ENCODE measurements at regions not wholly inside any gene's neighbourhood (a gene's known extent, or its start where the extent isn't known, plus 50 kb on each side); places are given as distances from the start of the nearest gene placed in this dataset.

- TF ChIP-seq POLR2AphosphoS5 (IDR thresholded peaks at IDR 0.05; ENCODE audit: low read depth, low read length) (no peak), CTCF (IDR thresholded peaks at IDR 0.05) (no peak), SIN3A (IDR thresholded peaks at IDR 0.05; ENCODE audit: borderline replicate concordance, insufficient read depth, low read depth, low read length) (no peak), REST (IDR thresholded peaks at IDR 0.05; ENCODE audit: insufficient read depth in 1 of 2, low read depth in 2 of 2, low read length in 1 of 2) (no peak)
Measured at GRCh38 chr3:30527720-30528119, 78.7 kb upstream of the TGFBR2 start.

Measured in Panc1 (cell line).